ENCODE measurements at regions not wholly inside any gene's neighbourhood (a gene's known extent, or its start where the extent isn't known, plus 50 kb on each side); places are given as distances from the start of the nearest gene placed in this dataset.

- TF ChIP-seq CTCF (IDR thresholded peaks at IDR 0.05 in 2 of 3, conservative IDR thresholded peaks at IDR 0.05 in 1 of 3; ENCODE audit: insufficient read depth in 2 of 3, low read depth in 1 of 3, low read length in 3 of 3) (no peak), SMAD3 (CRISPR knock-in tag; conservative IDR thresholded peaks at IDR 0.05) (no peak)
These were observed 431.6 kb downstream of the SH3GL2 start for GRCh38 chr9:18010492-18010891.

Data from K562 (cell line).